NCI-H1694 treated with DMSO at 0.1 percent for 48 hours (cell line): ENCODE measurements at regions not wholly inside any gene's neighbourhood (a gene's known extent, or its start where the extent isn't known, plus 50 kb on each side); places are given as distances from the start of the nearest gene placed in this dataset.

ENCODE experiments used
- DNase-seq: peaks from one replicate; lab custom pipeline; 2025; lab: John Stamatoyannopoulos, UW

DNA sequence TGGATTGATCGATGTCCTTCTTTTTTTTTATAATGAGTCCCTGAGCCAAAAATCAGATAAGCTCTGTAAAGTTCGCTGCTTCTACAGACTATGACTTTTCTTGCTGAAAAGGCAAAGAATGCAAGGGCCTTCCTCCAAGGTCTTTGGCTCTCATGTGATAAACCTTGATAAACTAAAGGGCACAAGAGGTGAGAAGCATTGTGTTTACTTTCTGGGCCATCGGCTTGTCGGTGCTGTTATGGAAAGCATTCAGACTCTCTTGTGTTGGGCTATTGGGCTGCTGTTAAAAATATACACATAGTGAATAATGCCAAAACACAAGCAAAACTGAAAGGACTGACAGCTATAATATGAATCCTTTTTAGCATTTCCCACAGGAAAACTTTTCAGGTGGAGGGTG is 472.4 kb upstream of the SPHKAP start:
- DNase-seq: no peak

DNA sequence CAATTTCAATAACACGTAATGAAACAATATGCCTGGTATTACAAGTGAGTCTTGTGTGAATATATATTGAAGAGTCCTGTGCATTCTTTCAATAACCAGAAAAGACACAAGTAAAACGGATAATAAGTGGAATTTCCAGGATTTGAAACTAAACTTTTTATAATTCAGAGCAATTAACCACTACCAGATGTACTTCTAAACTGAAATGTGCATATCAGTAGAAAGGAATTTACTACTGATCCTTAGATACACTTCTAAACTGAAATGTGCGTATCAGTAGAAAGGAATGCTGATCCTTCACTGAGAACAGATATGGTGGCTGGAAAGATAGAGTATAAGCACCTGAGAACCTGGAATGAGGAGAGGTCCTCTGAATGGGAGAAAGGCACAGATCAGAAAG is 470.9 kb upstream of the SPHKAP start:
- DNase-seq: no peak

DNA sequence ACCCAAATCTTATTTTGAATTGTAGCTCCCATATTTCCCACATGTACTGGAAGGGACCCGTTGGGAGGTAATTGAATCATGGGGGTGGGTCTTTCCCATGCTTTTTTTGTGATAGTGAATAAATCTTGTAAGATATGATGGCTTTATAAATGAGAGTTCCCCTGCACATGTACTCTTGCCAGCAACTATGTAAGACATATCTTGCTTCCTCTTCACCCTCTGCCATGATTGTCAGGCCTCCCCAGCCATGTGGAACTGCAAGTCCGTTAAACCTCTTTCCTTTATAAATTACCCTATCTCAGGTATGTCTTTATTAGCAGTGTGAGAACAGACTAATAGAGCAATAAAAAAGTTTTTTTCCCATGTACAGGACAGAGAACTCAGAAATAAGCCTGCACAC is 468.4 kb upstream of the SPHKAP start:
- no peak for DNase-seq

DNA sequence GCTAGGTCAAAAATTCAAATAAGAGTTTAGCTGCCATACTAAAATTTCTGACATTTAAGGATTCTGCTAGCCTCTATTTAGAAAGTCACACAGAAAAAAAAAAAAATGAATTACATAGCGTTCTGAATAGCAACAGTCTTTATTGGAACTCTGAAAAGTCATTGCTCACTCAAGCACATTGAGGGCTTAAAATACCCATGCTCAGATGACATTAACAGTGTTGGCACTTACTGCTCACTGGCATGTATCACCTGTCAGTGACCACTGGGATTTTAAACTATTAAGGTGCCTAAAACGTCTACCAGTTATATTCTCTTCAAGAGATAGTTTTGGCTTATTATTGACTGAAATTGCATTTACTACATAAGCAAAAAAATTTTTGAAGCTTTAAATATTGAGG is 468.0 kb upstream of the SPHKAP start:
- no peak for DNase-seq

DNA sequence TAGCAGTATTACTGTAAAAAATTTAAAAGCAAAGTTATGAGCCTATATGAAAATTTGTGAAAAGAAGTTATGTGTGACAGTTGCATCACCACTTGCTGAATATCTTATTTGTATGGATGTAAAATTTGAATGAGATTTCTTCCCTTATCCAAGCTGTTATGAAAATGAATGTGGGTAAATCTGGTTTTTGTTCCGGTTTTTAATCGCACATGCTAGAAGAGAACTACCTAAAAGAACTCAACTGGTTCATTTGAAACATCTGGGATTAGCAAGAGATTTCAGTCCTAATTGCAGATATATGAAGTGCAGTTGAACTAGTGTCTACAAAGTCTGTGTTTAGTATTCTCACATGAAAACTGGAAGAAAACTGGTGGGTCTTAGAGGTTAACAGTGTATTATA is 467.1 kb upstream of the SPHKAP start:
- DNase-seq: no peak

DNA sequence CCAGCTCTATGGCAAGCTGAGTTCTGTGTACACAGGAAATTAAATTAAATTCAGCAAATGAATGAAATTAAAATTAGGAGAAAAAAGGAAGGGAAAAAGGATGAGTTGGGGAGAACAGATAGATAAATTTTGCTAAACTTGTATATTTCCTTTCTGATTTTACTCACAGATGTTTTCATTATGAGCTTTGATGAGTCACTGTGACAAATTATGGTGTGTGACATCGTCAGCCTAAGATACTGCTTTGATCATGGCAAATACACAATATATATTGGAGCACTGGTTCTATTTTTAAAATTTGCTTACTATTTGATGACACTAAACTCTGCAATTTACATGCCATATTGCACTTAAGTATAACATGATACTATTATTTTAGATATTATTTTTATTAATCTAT is 464.6 kb upstream of the SPHKAP start:
- no peak for DNase-seq

DNA sequence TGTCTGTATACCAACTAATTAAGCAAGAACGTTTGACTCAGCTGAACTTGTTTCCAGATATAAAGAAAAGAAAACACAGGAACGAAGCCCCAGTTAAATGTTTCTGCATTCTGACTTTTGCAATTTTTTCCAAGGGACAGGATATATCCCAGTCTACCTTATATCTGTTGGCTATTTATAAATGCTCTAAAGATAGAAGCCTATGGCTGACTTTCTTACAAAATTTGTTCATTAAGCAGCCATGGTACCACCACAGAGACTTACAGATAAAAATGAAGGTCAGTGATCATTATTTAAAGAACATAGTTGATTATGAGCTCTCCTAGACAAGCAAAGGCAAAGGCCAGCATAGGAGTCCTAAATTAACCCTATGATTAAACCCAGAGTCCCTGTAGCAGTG is 462.7 kb upstream of the SPHKAP start:
- no peak for DNase-seq

DNA sequence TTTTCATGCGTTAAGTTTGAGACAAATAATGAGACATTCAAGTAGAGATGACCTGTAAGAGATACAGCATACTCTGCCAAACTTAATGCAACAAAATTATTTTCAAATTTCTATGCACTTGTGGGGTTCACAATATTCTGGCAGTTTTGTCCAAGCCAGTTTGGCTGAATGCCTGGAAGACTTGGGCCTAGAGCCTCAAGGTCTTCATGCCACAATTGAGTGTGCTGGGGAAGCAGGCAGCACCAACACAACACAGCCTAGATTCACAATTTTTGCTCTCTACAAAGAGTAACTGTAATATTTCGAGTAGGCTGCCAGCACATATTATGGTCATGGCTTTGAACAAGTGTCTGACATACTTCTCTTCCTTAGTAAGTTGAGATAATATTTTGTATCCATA is 461.4 kb upstream of the SPHKAP start:
- DNase-seq: no peak

DNA sequence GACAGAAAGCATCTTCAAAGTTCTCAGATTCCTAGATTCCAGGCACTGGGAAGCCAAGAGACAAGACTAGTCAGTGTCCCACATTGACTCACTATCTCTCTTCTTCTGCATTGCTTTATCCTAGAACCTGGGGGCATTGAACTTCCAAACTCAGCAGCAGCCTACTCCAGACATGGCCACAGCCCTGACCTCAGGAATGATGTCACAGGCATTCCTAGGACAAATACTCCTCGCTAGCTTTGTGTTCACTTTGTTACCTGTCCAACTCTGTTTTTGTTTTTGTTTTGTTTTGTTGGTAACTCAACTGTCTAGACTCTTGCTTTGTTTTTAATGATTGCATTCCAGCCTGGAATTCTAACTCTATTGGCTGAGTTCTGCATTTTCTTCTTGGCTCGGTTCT is 449.3 kb upstream of the SPHKAP start:
- no peak for DNase-seq

DNA sequence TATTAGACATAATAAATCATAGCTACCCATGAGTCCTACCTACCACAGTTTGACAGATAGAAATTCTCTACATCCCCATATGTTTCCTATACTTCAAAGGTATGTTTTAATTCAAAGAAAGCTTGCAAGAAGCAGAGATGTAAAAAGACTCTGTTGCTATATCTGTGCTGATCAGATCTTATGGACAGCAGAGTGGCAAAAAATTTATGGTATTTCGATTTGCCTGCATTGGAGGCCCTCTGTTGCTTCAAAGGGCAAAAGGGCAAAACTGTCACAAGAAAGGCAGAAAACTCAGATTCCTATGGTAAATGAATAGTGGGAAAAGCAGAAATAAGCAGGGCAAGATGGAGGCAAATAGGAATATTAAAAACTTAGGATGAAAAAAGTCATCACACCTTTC is 447.8 kb upstream of the SPHKAP start:
- DNase-seq: no peak

DNA sequence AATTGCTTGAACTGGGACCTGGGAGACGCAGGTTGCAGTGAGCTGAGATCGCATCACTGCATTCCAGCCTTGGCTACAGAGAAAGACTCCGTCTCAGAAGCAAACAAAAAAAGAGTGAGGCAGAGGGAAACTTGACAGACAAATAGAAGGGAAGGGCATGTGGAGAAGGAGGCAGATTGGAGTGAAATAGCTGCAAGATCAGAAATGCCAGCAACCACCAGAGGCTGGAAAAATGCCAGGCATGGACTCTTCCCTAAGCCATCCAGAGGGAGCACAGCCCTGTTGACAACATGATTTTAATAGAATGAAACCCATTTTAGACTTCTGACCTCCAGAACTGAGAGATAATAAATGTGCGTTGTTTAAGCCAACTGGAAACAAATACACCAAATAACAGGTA is 447.2 kb upstream of the SPHKAP start:
- no peak for DNase-seq

DNA sequence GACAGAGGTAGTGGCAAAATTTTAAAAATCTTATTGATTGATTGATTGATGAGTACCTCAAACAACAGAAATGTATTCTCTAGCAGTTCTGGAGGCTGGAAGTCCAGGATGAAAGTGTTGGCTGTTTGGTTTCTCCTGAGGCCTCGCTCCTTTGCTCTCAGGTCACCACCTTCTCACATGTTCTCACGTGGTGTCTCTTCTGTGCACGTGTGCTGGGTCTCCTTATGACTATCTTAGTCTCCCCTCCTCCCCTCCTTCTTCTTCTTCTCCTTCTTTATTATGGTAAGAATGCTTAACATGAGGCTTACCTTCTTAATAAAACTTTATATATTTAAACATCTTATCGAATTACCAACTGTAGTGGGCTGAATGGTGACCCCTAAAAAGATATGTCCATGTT is 446.0 kb upstream of the SPHKAP start:
- no peak for DNase-seq

DNA sequence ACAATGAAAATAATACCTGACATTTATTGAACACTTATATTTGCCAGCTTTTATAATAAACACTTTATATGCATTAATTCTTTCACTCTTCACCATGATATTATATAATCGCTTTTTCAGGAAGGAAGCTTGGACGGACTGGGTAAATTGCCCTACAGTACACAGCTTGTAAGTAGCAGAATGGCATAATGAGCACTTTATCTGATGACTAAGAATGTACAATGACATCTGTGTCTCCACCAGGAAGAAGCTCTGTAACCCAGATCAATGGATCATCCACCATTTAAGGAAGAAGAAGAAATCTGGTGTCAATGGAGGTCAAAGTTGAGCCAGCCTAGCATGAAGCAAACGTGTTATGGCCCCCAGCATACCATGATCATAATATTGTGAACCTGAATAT is 444.0 kb upstream of the SPHKAP start:
- no peak for DNase-seq

DNA sequence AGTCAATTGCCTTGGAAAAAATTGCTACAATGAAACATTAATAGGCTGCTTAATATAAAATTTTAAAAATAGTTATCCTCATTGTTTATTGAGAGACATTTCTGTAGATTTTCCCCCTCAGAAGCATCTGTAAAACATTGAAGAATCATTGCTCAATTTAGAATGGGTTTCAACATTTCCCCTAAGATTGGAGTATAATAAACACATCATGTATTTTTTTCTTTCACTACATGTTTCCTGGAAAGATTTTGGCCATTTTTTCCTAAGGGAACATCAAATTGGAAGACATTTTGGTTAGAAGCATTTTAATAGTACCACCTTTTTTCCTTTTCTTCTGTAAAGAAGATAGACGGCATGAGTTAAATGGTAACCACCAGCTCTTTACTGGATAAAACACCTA is 443.2 kb upstream of the SPHKAP start:
- no peak for DNase-seq

DNA sequence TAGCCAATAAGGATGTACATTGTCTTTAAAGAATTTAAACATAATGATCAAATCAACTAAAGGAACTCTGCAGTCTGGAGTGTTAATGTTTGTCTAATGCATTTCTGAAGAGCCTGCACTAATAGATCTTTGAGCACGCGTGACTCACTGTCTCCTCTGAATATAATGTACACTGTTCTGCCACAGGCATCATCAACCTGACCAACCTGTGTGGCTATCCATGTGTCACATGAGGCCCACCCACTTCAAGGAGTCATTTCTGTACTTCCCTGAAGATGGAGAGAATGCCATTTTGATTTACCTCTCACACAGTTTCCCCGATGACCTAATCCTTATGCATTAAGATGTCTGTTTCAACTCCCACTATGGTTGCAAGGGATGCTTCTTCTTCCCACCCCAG is 434.0 kb upstream of the SPHKAP start:
- no peak for DNase-seq

DNA sequence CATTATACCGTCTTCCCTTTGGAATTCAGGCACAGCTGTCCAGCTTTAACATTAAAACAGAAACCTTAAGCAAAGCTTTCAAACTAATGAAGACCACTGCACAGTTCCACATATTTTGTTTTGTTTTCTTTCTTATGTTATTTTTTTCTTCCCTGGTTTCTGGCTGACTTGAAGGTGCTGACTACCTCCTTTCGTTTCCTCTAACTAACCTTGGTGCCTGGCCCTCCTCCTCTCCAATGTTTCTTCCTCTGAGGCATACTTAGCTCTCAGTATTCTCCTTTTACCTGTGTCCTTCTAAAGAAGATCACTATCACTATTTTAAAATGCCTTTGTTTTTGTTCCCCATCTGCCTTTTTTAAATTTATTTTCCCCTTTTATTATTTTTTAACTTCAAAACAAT is 433.3 kb upstream of the SPHKAP start:
- DNase-seq: no peak

DNA sequence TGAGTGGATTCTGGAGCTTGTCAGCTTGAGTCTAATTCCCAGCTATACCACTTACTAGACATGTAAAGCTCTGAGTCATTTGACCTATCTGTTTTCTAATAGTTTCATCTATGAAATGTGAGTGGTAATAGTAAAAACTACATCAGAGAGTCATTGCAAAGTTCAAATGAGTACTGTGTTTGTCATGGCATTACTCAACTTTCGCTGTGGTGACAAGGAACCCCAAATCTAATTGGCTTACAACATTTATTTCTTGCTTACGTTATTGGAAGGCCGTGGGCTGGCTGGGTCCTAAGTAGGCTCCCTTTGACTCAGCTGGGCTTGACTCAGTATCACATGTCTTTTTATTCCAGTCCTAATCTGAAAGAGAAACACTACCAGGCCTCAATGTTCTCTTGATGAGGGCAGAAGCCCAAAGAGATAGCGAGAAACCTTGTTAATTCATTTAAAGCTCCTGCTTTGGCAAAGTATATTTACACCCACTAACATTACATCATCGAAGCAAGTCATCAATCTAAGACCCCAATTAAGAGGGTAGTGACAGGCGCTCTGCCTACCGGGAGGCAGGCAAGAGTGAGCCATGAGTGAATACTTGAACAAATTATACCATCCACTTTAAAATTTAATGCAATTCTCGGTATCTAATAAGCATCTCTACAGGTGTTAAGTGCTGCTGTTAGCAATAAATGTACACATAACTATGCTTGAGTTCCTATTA is 431.8 kb upstream of the SPHKAP start:
- no peak for DNase-seq

DNA sequence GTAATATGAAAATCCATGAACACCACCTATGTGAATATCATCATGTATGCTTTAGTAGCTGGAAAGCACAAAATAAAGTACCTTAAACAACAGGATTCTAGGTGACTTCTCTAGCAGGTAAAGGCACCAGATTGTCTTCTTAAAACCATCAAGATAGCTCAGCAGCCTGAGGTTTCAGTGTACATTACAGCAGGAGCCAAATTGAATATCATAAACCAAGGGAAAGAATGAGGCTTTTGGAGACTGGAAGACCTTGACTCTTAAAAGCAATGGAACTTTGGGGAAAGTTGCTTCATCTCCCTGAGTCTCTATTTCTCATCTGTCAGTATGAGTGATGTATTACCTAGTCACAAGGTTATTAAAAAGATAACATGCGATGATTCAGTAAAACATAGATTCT is 429.7 kb upstream of the SPHKAP start:
- DNase-seq: no peak

DNA sequence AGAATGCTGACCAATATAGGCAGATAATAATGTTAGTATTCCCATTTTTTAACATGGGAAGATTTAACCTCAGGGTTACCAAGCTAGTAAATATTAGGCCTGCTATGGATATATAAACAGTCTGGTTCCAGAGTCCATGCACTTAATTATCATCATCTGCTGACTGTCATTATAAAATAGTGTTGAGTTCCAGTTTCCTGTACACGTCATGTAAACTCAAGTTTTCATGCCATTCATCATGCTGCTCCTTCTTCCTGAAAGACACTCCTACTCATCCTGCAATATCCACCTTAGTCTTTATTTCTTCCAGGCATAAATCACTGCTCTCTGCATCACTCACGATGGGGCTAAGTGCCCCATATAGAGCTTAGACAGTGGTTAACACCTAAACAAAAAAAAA is 420.8 kb upstream of the SPHKAP start:
- no peak for DNase-seq

DNA sequence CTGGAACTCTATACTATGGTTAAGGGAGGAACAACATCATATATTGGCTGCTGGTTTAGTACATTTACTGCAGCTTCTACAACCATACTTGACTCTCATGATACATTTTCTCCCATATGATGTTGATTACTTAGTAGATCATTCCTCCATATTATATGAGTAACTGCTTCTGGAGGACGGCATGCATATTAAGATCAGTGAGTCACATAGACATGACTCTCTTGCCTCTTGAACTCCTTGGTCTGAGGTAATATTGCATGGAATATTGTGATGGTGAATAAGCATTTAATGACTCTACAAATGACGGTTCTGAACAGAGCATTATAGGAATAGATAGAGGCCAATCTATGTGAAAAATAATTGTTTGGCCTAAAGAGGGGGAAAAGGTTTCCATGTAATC is 418.8 kb upstream of the SPHKAP start:
- DNase-seq: no peak

DNA sequence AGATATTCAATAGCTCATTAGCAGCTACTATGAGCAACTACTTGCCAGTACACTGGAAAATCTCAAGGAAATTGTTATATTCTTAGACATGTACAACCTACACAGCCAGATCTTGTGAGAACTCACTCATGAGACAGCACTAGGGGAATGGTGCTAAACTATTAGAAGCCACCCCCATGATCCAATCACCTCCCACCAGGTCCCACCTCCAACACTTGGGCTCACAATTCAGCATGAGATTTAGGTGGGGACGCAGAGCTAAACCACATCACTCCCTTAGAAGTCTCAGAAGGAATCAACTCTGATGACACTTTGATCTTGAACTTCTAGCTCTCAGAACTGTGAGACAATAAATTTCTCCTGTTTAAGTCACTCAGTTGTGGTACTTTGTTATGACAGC is 418.3 kb upstream of the SPHKAP start:
- DNase-seq: no peak

DNA sequence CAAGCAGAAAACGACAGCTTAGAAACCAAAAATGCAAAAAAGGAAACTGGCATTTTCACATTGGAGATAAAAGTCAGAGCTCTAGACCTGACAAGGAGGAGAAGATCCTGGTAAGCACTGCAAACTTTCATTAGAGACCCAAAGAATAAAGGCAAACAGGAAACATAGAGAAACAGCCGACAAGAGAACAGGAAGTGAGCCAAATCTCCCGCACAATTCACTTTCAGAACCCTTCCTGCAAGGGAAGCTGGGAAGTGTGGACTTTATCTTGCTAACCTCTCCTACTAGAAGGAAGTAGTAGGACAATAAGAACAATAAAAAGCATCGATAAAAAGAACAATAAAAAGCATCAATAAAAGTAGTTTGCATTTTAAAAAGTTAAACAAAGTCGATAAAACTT is 417.8 kb upstream of the SPHKAP start:
- no peak for DNase-seq

DNA sequence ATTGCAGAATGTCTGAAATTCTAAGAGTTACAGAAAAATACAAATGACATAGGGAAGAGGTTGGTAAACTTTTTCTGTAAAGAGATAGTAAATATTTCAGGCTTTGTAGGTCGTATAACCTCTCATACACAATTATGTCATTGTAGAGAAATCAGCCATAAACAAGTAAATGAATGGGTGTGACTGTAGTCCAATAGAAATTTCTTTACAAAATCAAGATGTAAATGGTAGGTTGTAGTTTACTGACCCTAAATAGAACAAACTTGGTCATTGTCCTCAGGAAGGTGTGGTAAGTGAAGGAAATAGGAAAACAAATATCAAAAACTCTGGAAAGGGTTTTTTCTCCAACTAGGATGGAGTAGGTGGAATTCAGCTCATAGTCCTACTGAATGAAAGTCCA is 415.5 kb upstream of the SPHKAP start:
- DNase-seq: no peak

DNA sequence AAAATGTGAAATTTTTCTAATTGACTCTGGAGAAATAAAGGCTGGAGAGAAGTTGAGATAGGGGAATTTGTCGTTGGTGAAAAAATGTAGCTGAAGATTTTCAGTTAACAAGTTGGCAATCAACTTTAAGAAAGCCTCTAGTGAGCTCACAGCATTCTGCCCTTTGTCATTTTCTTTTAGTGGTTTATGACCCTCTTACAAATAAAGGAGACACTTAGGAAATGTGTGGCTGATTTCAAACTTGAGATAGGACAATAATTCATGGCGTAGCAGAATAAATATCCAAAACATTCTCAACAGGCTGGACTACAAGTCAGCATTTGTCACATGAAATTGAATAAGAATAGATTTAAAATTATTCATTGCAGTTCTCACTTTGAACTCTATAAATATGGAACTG is 412.5 kb upstream of the SPHKAP start:
- DNase-seq: no peak

DNA sequence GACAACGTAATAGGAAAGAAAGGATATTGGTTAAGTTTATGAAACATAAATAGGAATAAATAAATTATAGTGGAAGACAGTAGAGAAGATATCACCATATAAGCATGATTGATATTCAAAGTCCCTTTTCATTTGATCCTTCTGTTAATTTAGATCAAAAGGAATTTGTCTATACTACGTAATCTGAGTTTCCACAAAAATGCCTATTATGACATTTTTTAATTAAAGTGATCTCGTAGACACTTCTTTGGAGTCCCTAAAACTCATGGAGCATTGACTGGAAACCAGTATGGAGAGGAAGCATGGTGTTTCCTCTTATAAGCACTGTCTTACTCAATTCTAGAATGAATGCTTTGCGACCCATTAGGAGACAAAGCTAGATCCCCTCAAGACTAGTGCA is 411.4 kb upstream of the SPHKAP start:
- no peak for DNase-seq
